K562 (cell line): ENCODE measurements at regions not wholly inside any gene's neighbourhood (a gene's known extent, or its start where the extent isn't known, plus 50 kb on each side); places are given as distances from the start of the nearest gene placed in this dataset.

Experiments used
- ATAC-seq: fragments of 200-7000 bp; cut with Tn5 transposase; 3 replicates; pipeline ENCODE4 v1.9.1; 2020; ENCODE audit warnings: moderate library complexity
- BruUV-seq: library from RNA; stranded (reverse); fragments of 400-500 nt; replicated peaks from 2 replicates; lab custom pipeline; 2021; lab: Mats Ljungman, UMichigan
- CTCF ChIA-PET: fragments of 300-600 bp; formaldehyde crosslinking; extraction: SDS; loops from one replicate; lab custom pipeline; 2021; ENCODE audit warnings: low intra/inter-chr PET ratio; lab: Yijun Ruan, JAX
- POLR2A ChIA-PET: fragments of 300-600, 350-650 bp; sonication (Branson Sonifier 250); formaldehyde crosslinking; extraction: SDS; loops from one replicate; lab custom pipeline; 2021; ENCODE audit warnings: antibody characterized with exemption, inconsistent platforms; lab: Yijun Ruan, JAX
- DNase-seq, 4 experiments: peaks; one replicate each; pipeline versions ENCODE4 v3.0.0 to v3.0.0-alpha.2; 2011 to 2018; ENCODE audit warnings: low spot score in 3 of 4, mixed read lengths in 3 of 4; ENCODE audit errors: extremely low read depth in 1 of 4
- FAIRE-seq: peaks from 2 replicates; lab custom pipeline; 2011; peaks lifted over from hg19 to GRCh38; lab: Jason Lieb, UNC
- H2AFZ ChIP-seq: 2 replicates; pipeline ENCODE4 v1.6.0; 2011; ENCODE audit warnings: low read depth, low read length, control low read depth, inconsistent platforms
- H3K27ac ChIP-seq: fragments of 200-600 bp; 3 replicates; pipeline ENCODE4 v1.8.0; 2011; ENCODE audit warnings: low read depth, mild to moderate bottlenecking, control low read depth, inconsistent platforms, low read length, moderate library complexity, mixed read lengths; ENCODE audit errors: extremely low read depth
- H3K27me3 ChIP-seq, 2 experiments: fragments of 300-600 bp in 1 of 2; 2 replicates in 1 of 2; 3 replicates in 1 of 2; pipeline versions ENCODE4 v1.6.0 to v1.8.0; 2011; ENCODE audit warnings: inconsistent platforms in 2 of 2, low read length in 2 of 2, mild to moderate bottlenecking in 1 of 2, mixed read lengths in 1 of 2, moderate library complexity in 1 of 2; ENCODE audit not compliant: control insufficient read depth in 2 of 2, insufficient read depth in 2 of 2
- H3K36me3 ChIP-seq: fragments of 300-600 bp; 3 replicates; pipeline ENCODE4 v1.8.0; 2011; ENCODE audit warnings: mild to moderate bottlenecking, low read length, inconsistent platforms; ENCODE audit not compliant: control insufficient read depth, insufficient read depth
- H3K4me1 ChIP-seq, 2 experiments: fragments of 200-600 bp in 1 of 2; replicated peaks in 1 of 2; 2 replicates in 1 of 2; 3 replicates in 1 of 2; pipeline versions ENCODE4 v1.5.1 to v1.8.0; 2011; ENCODE audit warnings: inconsistent platforms in 2 of 2, low read length in 2 of 2, mild to moderate bottlenecking in 1 of 2, mixed read lengths in 1 of 2, moderate library complexity in 1 of 2; ENCODE audit not compliant: control insufficient read depth in 2 of 2, insufficient read depth in 2 of 2
- H3K4me2 ChIP-seq: 2 replicates; pipeline ENCODE4 v1.6.1; 2011; ENCODE audit warnings: low read length, control low read depth, inconsistent platforms, mixed read lengths; ENCODE audit not compliant: insufficient read depth
- H3K4me3 ChIP-seq: fragments of 200-600 bp; sonication (generic), shearing (Covaris generic); 2 replicates; pipeline ENCODE4 v1.5.1; 2016; ENCODE audit warnings: control low read depth, inconsistent platforms
- H3K79me2 ChIP-seq: fragments of 200-600 bp; 3 replicates; pipeline ENCODE4 v1.8.0; 2011; ENCODE audit warnings: low read length, inconsistent platforms; ENCODE audit not compliant: control insufficient read depth, insufficient read depth
- H3K9ac ChIP-seq, 2 experiments: 2 replicates each; pipeline versions ENCODE4 v1.6.0 to v1.6.1; 2011; ENCODE audit warnings: low read depth in 2 of 2, low read length in 2 of 2, control low read depth in 1 of 2, inconsistent platforms in 1 of 2, mild to moderate bottlenecking in 1 of 2, mixed read lengths in 1 of 2; ENCODE audit not compliant: insufficient read depth in 1 of 2
- H3K9me1 ChIP-seq: one replicate; pipeline ENCODE4 v1.6.0; 2011; ENCODE audit warnings: inconsistent platforms, mild to moderate bottlenecking, low read length, moderate library complexity; ENCODE audit not compliant: control insufficient read depth, insufficient read depth
- H3K9me3 ChIP-seq: replicated peaks from 2 replicates; pipeline ENCODE4 v1.5.1; 2011; ENCODE audit warnings: low read depth, low read length, inconsistent platforms; ENCODE audit not compliant: control insufficient read depth, insufficient read depth
- H4K20me1 ChIP-seq: replicated peaks from 2 replicates; pipeline ENCODE4 v1.6.1; 2011; ENCODE audit warnings: low read length, inconsistent platforms, mixed read lengths; ENCODE audit not compliant: control insufficient read depth, insufficient read depth
- BRCA1 ChIP-seq, 2 experiments: fragments of 450-650 bp in 1 of 2; sonication (generic) in 1 of 2; formaldehyde crosslinking in 1 of 2; IDR thresholded peaks; 2 replicates each; pipeline versions ENCODE4 v1.5.0 to v1.6.1; 2017 to 2020; ENCODE audit warnings: mild to moderate bottlenecking in 1 of 2, missing genetic modification reagents in 1 of 2
- ELF1 ChIP-seq: fragments of 200-800 bp; sonication (Bioruptor generic); IDR thresholded peaks from 2 replicates; pipeline ENCODE4 v1.6.1; 2016; ENCODE audit warnings: missing genetic modification characterization, missing compliant biosample characterization
- HNRNPL ChIP-seq: fragments of 200-400 bp; formaldehyde crosslinking; IDR thresholded peaks from 2 replicates; pipeline ENCODE4 v1.6.1; 2017; ENCODE audit warnings: low read depth, mild to moderate bottlenecking, low read length
- HSF4 ChIP-seq: fragments of 250-450 bp; sonication (Bioruptor Pico); IDR thresholded peaks from 2 replicates; pipeline ENCODE4 v2.1.2; 2022; ENCODE audit warnings: mild to moderate bottlenecking, moderate library complexity, borderline replicate concordance
- NCOA4 ChIP-seq: fragments of 450-650 bp; IDR thresholded peaks from 2 replicates; pipeline ENCODE4 v1.6.1; 2018; ENCODE audit warnings: mild to moderate bottlenecking; ENCODE audit not compliant: partially characterized antibody
- NFRKB ChIP-seq: fragments of 450-650 bp; IDR thresholded peaks from 2 replicates; pipeline ENCODE4 v1.6.1; 2016; ENCODE audit warnings: low read depth
- NFXL1 ChIP-seq: fragments of 450-650 bp; formaldehyde crosslinking; IDR thresholded peaks from 2 replicates; pipeline ENCODE4 v1.4.0; 2021; ENCODE audit warnings: mild to moderate bottlenecking
- NFYB ChIP-seq: IDR thresholded peaks from 2 replicates; pipeline ENCODE4 v1.6.1; 2011; ENCODE audit warnings: mild to moderate bottlenecking, moderate library complexity; ENCODE audit not compliant: insufficient read length; ENCODE audit errors: extremely low read depth
- POLR2AphosphoS5 ChIP-seq: IDR thresholded peaks from 2 replicates; pipeline ENCODE4 v1.6.1; 2011; ENCODE audit warnings: mild to moderate bottlenecking, low read depth, low read length, moderate library complexity; ENCODE audit not compliant: control insufficient read depth, insufficient read depth
- POLR2H ChIP-seq: IDR thresholded peaks from 2 replicates; pipeline ENCODE4 v1.6.1; 2016; ENCODE audit warnings: missing genetic modification characterization, low read depth, mild to moderate bottlenecking, control low read depth, missing compliant biosample characterization, moderate library complexity
- PTRF ChIP-seq: fragments of 450-650 bp; IDR thresholded peaks from 2 replicates; pipeline ENCODE4 v1.6.1; 2016; ENCODE audit warnings: mild to moderate bottlenecking, missing genetic modification characterization, missing compliant biosample characterization
- TEAD1 ChIP-seq, 2 experiments: fragments of 450-650 bp in 1 of 2; sonication (generic) in 1 of 2; formaldehyde crosslinking; IDR thresholded peaks; 2 replicates each; pipeline versions ENCODE4 v1.4.0 to v1.8.0; 2020 to 2022; ENCODE audit warnings: mild to moderate bottlenecking in 2 of 2, missing genetic modification reagents in 1 of 2
- TGIF2 ChIP-seq: sonication (generic); formaldehyde crosslinking; IDR thresholded peaks from 2 replicates; pipeline ENCODE4 v1.8.1; 2022; ENCODE audit warnings: mild to moderate bottlenecking, missing genetic modification reagents, moderate library complexity
- ZNF444 ChIP-seq: fragments of 250-450 bp; sonication (Bioruptor Pico); IDR thresholded peaks from 2 replicates; pipeline ENCODE4 v1.4.0; 2020; ENCODE audit warnings: mild to moderate bottlenecking, moderate library complexity
- ZNF561 ChIP-seq: fragments of 450-650 bp; formaldehyde crosslinking; conservative IDR thresholded peaks from 2 replicates; pipeline ENCODE4 v1.4.0; 2020; ENCODE audit warnings: mild to moderate bottlenecking, moderate library complexity
- WGBS: fragments of 100-300 bp; shearing (Covaris generic); methylation state at CpG from one replicate; pipeline ENCODE4 v1.1.6; 2016; ENCODE audit warnings: low coverage, mixed read lengths; ENCODE audit not compliant: insufficient coverage; ENCODE audit errors: missing lambda C conversion rate; 5-methylcytosine and 5-hydroxymethylcytosine counted together
- in situ Hi-C: fragments of 300-500 bp; cut with MboI; formaldehyde crosslinking; loops from 4 replicates; pipeline ENCODE4 v1.15.0; 2018; ENCODE audit warnings: inconsistent platforms, mixed read lengths
- intact Hi-C: fragments of 100-400 bp; cut with micrococcal nuclease; formaldehyde crosslinking; loops from 2 replicates; pipeline ENCODE4 v1.14.2; 2022
- TF ChIP-seq, protein P1 (sequence below): fragments of 200-800 bp; sonication (Bioruptor generic); IDR thresholded peaks from 2 replicates; pipeline ENCODE4 v1.6.1; 2017; ENCODE audit warnings: missing genetic modification characterization, missing compliant biosample characterization
- TF ChIP-seq, protein P2 (sequence below): fragments of 250-450 bp; sonication (Bioruptor Pico); IDR thresholded peaks from 2 replicates; pipeline ENCODE4 v1.5.0; 2020; ENCODE audit warnings: mild to moderate bottlenecking
- TF ChIP-seq, protein P3 (sequence below): fragments of 250-450 bp; sonication (Bioruptor Pico); IDR thresholded peaks from 2 replicates; pipeline ENCODE4 v1.9.0; 2021; ENCODE audit warnings: mild to moderate bottlenecking

DNA sequence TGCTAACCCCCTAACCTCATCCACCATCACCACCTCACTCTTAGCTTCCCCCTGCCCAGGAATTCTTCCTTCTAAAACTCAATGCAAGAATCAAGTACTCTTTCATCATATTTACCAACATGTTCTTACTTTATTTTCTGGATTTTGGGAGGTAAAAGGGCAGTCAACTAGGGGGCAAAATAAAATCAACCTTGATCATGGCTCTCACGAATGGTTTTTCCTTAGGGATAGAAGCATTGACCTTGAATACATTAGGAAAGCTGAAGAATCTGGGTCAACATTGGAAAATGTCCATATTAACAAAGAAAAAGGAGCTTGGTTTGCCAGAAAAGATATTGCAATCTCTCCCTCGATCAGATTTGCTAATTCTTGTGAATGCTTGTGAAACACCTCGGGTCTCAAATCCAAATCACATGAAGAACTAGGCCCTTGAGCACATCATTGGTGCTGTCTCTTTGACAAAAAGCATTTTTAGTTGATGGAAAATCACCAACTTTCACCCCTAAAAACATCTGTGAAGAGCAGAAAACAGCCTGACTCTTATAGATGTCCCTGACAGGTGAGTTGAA is 58.9 kb downstream of the ZC3H11B start:
- in situ Hi-C loops = no loop called here

More for the DNA sequence above, 58.9 kb downstream of the ZC3H11B start:
- H2AFZ ChIP-seq = no peak overlapping the region
- ATAC-seq (no peak), DNase-seq (no peak), FAIRE-seq (no peak)
- ChIA-PET POLR2A (interaction anchor here (0.7 to 1.8 kb wide), 3 partner anchors 12 to 48 kb away, joined by 3 to 5 read pairs (median 3); no protein-coding TSS in a partner anchor), CTCF (no interaction called here)
- H4K20me1 ChIP-seq = no peaks in the 10 kb centered on the region
- H3K9me1 ChIP-seq = no peaks in the 10 kb centered on the region
- BruUV-seq = no TSS peak
- intact Hi-C loops = no loop called here
- H3K27me3 ChIP-seq = no peaks in the 10 kb centered on the region
- H3K4me2 ChIP-seq = no peak overlapping the region
- H3K27ac ChIP-seq = no peak overlapping the region
- H3K36me3 ChIP-seq = no peaks in the 10 kb centered on the region
- 2% methylated on average over 3 of the region's 3 CpGs for WGBS
- H3K9me3 ChIP-seq = no peaks in the 10 kb centered on the region
- TF ChIP-seq ZNF444 (CRISPR knock-in tag) (no peak), TEAD1 (CRISPR knock-in tag; IDR thresholded peaks at IDR 0.05) (no peak), ZNF561 (CRISPR knock-in tag) (no peak), NFXL1 (no peak), HSF4 (no peak), TGIF2 (CRISPR knock-in tag) (no peak), NCOA4 (no peak), ELF1 (tag) (no peak), NFYB (no peak), NFRKB (no peak), BRCA1 (IDR thresholded peaks at IDR 0.05) (no peak), BRCA1 (CRISPR knock-in tag; IDR thresholded peaks at IDR 0.05) (no peak), POLR2H (no peak), HNRNPL (no peak), PTRF (tag) (no peak), POLR2AphosphoS5 (no peak)
- TF ChIP-seq, protein P1, sequence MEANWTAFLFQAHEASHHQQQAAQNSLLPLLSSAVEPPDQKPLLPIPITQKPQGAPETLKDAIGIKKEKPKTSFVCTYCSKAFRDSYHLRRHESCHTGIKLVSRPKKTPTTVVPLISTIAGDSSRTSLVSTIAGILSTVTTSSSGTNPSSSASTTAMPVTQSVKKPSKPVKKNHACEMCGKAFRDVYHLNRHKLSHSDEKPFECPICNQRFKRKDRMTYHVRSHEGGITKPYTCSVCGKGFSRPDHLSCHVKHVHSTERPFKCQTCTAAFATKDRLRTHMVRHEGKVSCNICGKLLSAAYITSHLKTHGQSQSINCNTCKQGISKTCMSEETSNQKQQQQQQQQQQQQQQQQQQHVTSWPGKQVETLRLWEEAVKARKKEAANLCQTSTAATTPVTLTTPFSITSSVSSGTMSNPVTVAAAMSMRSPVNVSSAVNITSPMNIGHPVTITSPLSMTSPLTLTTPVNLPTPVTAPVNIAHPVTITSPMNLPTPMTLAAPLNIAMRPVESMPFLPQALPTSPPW (CRISPR knock-in tag) = no peak
- TF ChIP-seq, protein P2, sequence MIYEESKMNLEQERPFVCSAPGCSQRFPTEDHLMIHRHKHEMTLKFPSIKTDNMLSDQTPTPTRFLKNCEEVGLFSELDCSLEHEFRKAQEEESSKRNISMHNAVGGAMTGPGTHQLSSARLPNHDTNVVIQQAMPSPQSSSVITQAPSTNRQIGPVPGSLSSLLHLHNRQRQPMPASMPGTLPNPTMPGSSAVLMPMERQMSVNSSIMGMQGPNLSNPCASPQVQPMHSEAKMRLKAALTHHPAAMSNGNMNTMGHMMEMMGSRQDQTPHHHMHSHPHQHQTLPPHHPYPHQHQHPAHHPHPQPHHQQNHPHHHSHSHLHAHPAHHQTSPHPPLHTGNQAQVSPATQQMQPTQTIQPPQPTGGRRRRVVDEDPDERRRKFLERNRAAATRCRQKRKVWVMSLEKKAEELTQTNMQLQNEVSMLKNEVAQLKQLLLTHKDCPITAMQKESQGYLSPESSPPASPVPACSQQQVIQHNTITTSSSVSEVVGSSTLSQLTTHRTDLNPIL = no peak
- TF ChIP-seq, protein P3, sequence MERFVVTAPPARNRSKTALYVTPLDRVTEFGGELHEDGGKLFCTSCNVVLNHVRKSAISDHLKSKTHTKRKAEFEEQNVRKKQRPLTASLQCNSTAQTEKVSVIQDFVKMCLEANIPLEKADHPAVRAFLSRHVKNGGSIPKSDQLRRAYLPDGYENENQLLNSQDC (CRISPR knock-in tag) = no peak
- TF ChIP-seq, all 486 proteins: peak for 0
- Histone ChIP-seq H3K4me1 (no peaks in the 10 kb centered on the region), H3K4me3 (no peak overlapping the region), H3K79me2 (no peaks in the 10 kb centered on the region), H3K9ac (no peak overlapping the region)
